ENCODE measurements at regions not wholly inside any gene's neighbourhood (a gene's known extent, or its start where the extent isn't known, plus 50 kb on each side); places are given as distances from the start of the nearest gene placed in this dataset.

GRCh38 chr9:107972346-107972745 is 482.8 kb upstream of the KLF4 start:
- H3K36me3 Mint-ChIP-seq (ENCODE audit: insufficient read depth, unreplicated experiment), result no peaks in the 10 kb centered on the region
- no peak overlapping the region for H3K27ac Mint-ChIP-seq (ENCODE audit: low read depth, unreplicated experiment)
- peaks cover 15% of the 10 kb centered on the region for H3K4me1 Mint-ChIP-seq (ENCODE audit: insufficient read depth, unreplicated experiment)
- BruUV-seq (replicated peaks), result no TSS peak
- H3K4me3 Mint-ChIP-seq (ENCODE audit: unreplicated experiment), result no peak overlapping the region
- ChIA-PET POLR2A (interaction anchor here (0.6 to 0.9 kb wide), 2 partner anchors 11 to 466 kb away, joined by 3 read pairs; no protein-coding TSS in a partner anchor), CTCF (no interaction called here)
- no peaks in the 10 kb centered on the region for H3K9me3 Mint-ChIP-seq (ENCODE audit: unreplicated experiment)
- no peak for DNase-seq (ENCODE audit: unreplicated experiment)
- no peak for TF ChIP-seq CTCF (IDR thresholded peaks at IDR 0.05; ENCODE audit: unreplicated experiment)
- no peaks in the 10 kb centered on the region for H3K27me3 Mint-ChIP-seq (ENCODE audit: insufficient read depth, unreplicated experiment)
- intact Hi-C loops (cut with micrococcal nuclease), result no loop called here

- ChIA-PET POLR2A (interaction anchor here (1.0 kb wide), 1 partner anchor 78 kb away, joined by 3 read pairs; no protein-coding TSS in a partner anchor), CTCF (no interaction called here)
Observed at GRCh38 chr9:107971241-107971640, 481.7 kb upstream of the KLF4 start.

GRCh38 chr9:107970726-107971125 is 481.2 kb upstream of the KLF4 start:
- Mint-ChIP-seq H3K36me3 (ENCODE audit: insufficient read depth, unreplicated experiment) (no peaks in the 10 kb centered on the region), H3K4me3 (ENCODE audit: unreplicated experiment) (no peak overlapping the region), H3K4me1 (ENCODE audit: insufficient read depth, unreplicated experiment) (peaks cover 4% of the 10 kb centered on the region), H3K27me3 (ENCODE audit: insufficient read depth, unreplicated experiment) (no peaks in the 10 kb centered on the region), H3K27ac (ENCODE audit: low read depth, unreplicated experiment) (no peak overlapping the region), H3K9me3 (ENCODE audit: unreplicated experiment) (no peaks in the 10 kb centered on the region)
- no TSS peak for BruUV-seq (replicated peaks)
- POLR2A ChIA-PET, result interaction anchor here (1.0 kb wide), 1 partner anchor 79 kb away, joined by 3 read pairs; no protein-coding TSS in a partner anchor
- intact Hi-C loops (cut with micrococcal nuclease), result no loop called here
- DNase-seq (ENCODE audit: unreplicated experiment), result no peak
- no peak for TF ChIP-seq CTCF (IDR thresholded peaks at IDR 0.05; ENCODE audit: unreplicated experiment)
- CTCF ChIA-PET, result interaction anchor here (0.6 kb wide), 1 partner anchor 115 kb away, joined by 3 read pairs; no protein-coding TSS in a partner anchor

More at GRCh38 chr9:107971241-107971640, 481.7 kb upstream of the KLF4 start:
- no peaks in the 10 kb centered on the region for H3K27me3 Mint-ChIP-seq (ENCODE audit: insufficient read depth, unreplicated experiment)
- H3K36me3 Mint-ChIP-seq (ENCODE audit: insufficient read depth, unreplicated experiment), result no peaks in the 10 kb centered on the region
- no peak for DNase-seq (ENCODE audit: unreplicated experiment)
- H3K4me1 Mint-ChIP-seq (ENCODE audit: insufficient read depth, unreplicated experiment), result peaks cover 6% of the 10 kb centered on the region
- no peak overlapping the region for H3K4me3 Mint-ChIP-seq (ENCODE audit: unreplicated experiment)
- H3K27ac Mint-ChIP-seq (ENCODE audit: low read depth, unreplicated experiment), result no peak overlapping the region
- TF ChIP-seq CTCF (IDR thresholded peaks at IDR 0.05; ENCODE audit: unreplicated experiment), result no peak
- H3K9me3 Mint-ChIP-seq (ENCODE audit: unreplicated experiment), result no peaks in the 10 kb centered on the region
- intact Hi-C loops (cut with micrococcal nuclease), result no loop called here
- no TSS peak for BruUV-seq (replicated peaks)

GRCh38 chr9:107969727-107970126 is 480.2 kb upstream of the KLF4 start:
- H3K27ac Mint-ChIP-seq (ENCODE audit: low read depth, unreplicated experiment), result no peak overlapping the region
- no peak overlapping the region for H3K4me3 Mint-ChIP-seq (ENCODE audit: unreplicated experiment)
- no peak for DNase-seq (ENCODE audit: unreplicated experiment)
- no peaks in the 10 kb centered on the region for H3K27me3 Mint-ChIP-seq (ENCODE audit: insufficient read depth, unreplicated experiment)
- no peaks in the 10 kb centered on the region for H3K36me3 Mint-ChIP-seq (ENCODE audit: insufficient read depth, unreplicated experiment)
- ChIA-PET POLR2A (interaction anchor here (0.7 kb wide), 1 partner anchor 83 kb away, joined by 4 read pairs; no protein-coding TSS in a partner anchor), CTCF (no interaction called here)
- no peak for TF ChIP-seq CTCF (IDR thresholded peaks at IDR 0.05; ENCODE audit: unreplicated experiment)
- intact Hi-C loops (cut with micrococcal nuclease), result no loop called here
- H3K9me3 Mint-ChIP-seq (ENCODE audit: unreplicated experiment), result no peaks in the 10 kb centered on the region
- no peaks in the 10 kb centered on the region for H3K4me1 Mint-ChIP-seq (ENCODE audit: insufficient read depth, unreplicated experiment)
- no TSS peak for BruUV-seq (replicated peaks)
